HG03439 (cell line): ENCODE measurements at regions not wholly inside any gene's neighbourhood (a gene's known extent, or its start where the extent isn't known, plus 50 kb on each side); places are given as distances from the start of the nearest gene placed in this dataset.

Source experiments
- ATAC-seq: cut with Tn5 transposase; IDR thresholded peaks from one replicate; pipeline ENCODE4 v1.9.1; 2021; ENCODE audit warnings: mild to moderate bottlenecking, moderate library complexity; ENCODE audit not compliant: unreplicated experiment

GRCh38 chr15:95910643-95911212 lies 419.8 kb upstream of the NR2F2 start:
- no peak for ATAC-seq

GRCh38 chr15:95911570-95912279 lies 418.8 kb upstream of the NR2F2 start:
- ATAC-seq: no peak

GRCh38 chr15:95912280-95912625 lies 418.2 kb upstream of the NR2F2 start:
- no peak for ATAC-seq

GRCh38 chr15:95912728-95913127 lies 417.8 kb upstream of the NR2F2 start:
- ATAC-seq: no peak

- ATAC-seq: no peak
Measured at GRCh38 chr15:95916568-95916967, 413.9 kb upstream of the NR2F2 start.

GRCh38 chr15:95918525-95918924 lies 412.0 kb upstream of the NR2F2 start:
- ATAC-seq: no peak

GRCh38 chr15:95919460-95919859 lies 411.0 kb upstream of the NR2F2 start:
- ATAC-seq: no peak

- no peak for ATAC-seq
Measured at GRCh38 chr15:95921404-95921803, 409.1 kb upstream of the NR2F2 start.

- ATAC-seq: no peak
Measured at GRCh38 chr15:95922431-95922830, 408.1 kb upstream of the NR2F2 start.

GRCh38 chr15:95923792-95924191 lies 406.7 kb upstream of the NR2F2 start:
- ATAC-seq: no peak

- ATAC-seq: no peak
Measured at GRCh38 chr15:95928822-95929221, 401.7 kb upstream of the NR2F2 start.

- ATAC-seq: no peak
Measured at GRCh38 chr15:95929232-95929846, 401.2 kb upstream of the NR2F2 start.

- ATAC-seq: no peak
Measured at GRCh38 chr15:95930659-95931375, 399.7 kb upstream of the NR2F2 start.

- no peak for ATAC-seq
Measured at GRCh38 chr15:95931619-95932018, 398.9 kb upstream of the NR2F2 start.

- ATAC-seq: no peak
Measured at GRCh38 chr15:95932141-95932540, 398.4 kb upstream of the NR2F2 start.

- ATAC-seq: no peak
Measured at GRCh38 chr15:95932676-95933075, 397.8 kb upstream of the NR2F2 start.

GRCh38 chr15:95935852-95936251 lies 394.6 kb upstream of the NR2F2 start:
- no peak for ATAC-seq

GRCh38 chr15:95937128-95937528 lies 393.4 kb upstream of the NR2F2 start:
- ATAC-seq: no peak

- no peak for ATAC-seq
Measured at GRCh38 chr15:95940431-95940985, 390.0 kb upstream of the NR2F2 start.

- ATAC-seq: no peak
Measured at GRCh38 chr15:95944193-95944592, 386.3 kb upstream of the NR2F2 start.

GRCh38 chr15:95944661-95945255 lies 385.7 kb upstream of the NR2F2 start:
- no peak for ATAC-seq
